Mucosa of stomach (tissue), 1 donor: ENCODE measurements at regions not wholly inside any gene's neighbourhood (a gene's known extent, or its start where the extent isn't known, plus 50 kb on each side); places are given as distances from the start of the nearest gene placed in this dataset.

Experiments
- H3K27me3 ChIP-seq: one replicate; pipeline ENCODE4 v1.7.0; 2013; ENCODE audit warnings: mild to moderate bottlenecking, low read length; ENCODE audit not compliant: control insufficient read depth, insufficient read depth
- H3K36me3 ChIP-seq: one replicate; pipeline ENCODE4 v1.7.0; 2013; ENCODE audit warnings: low read length; ENCODE audit not compliant: control insufficient read depth, insufficient read depth
- H3K4me1 ChIP-seq: one replicate; pipeline ENCODE4 v1.7.0; 2013; ENCODE audit warnings: mild to moderate bottlenecking, low read length; ENCODE audit not compliant: control insufficient read depth, insufficient read depth
- H3K4me3 ChIP-seq: one replicate; pipeline ENCODE4 v1.7.0; 2013; ENCODE audit warnings: low read length
- H3K9ac ChIP-seq: one replicate; pipeline ENCODE4 v1.7.0; 2013; ENCODE audit warnings: mild to moderate bottlenecking, low read length, moderate library complexity
- H3K9me3 ChIP-seq: one replicate; pipeline ENCODE4 v1.7.0; 2013; ENCODE audit warnings: mild to moderate bottlenecking, low read length, moderate library complexity; ENCODE audit not compliant: control insufficient read depth
- donor health status: Pancreatic carcinoma.

- Histone ChIP-seq H3K36me3 (no peaks in the 10 kb centered on the region), H3K9me3 (no peaks in the 10 kb centered on the region)
Measured at GRCh38 chr10:53005612-53006345, 233.2 kb upstream of the MBL2 start.

GRCh38 chr10:53003094-53003493 is 230.5 kb upstream of the MBL2 start:
- no peak overlapping the region for H3K4me3 ChIP-seq
- no peaks in the 10 kb centered on the region for H3K27me3 ChIP-seq
- no peak overlapping the region for H3K9ac ChIP-seq
- no peaks in the 10 kb centered on the region for H3K9me3 ChIP-seq
- peaks cover 3% of the 10 kb centered on the region for H3K4me1 ChIP-seq
- no peaks in the 10 kb centered on the region for H3K36me3 ChIP-seq

More at GRCh38 chr10:53005612-53006345, 233.2 kb upstream of the MBL2 start:
- Histone ChIP-seq H3K4me1 (peaks cover 3% of the 10 kb centered on the region), H3K4me3 (no peak overlapping the region), H3K27me3 (no peaks in the 10 kb centered on the region), H3K9ac (no peak overlapping the region)

DNA sequence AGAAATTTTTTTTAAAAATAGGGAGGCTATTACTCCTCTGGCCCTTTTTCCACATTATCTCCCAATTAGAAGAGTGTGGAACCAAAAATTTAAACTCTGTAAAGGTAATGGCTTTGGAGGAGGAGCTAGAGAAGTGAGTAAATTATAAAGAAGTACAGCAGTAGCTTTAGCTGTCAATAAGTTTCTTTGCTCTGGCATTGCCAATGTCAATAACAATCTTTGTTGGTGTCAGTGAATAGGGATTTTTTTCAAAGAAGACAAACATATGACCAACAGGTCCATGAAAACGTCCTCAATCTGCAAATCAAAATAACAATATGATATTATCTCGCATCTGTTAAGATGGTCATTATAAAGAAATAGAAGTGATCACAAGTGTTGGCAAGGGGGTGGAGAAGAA is 227.1 kb upstream of the MBL2 start:
- Histone ChIP-seq H3K9me3 (no peaks in the 10 kb centered on the region), H3K36me3 (no peaks in the 10 kb centered on the region), H3K9ac (no peak overlapping the region), H3K4me1 (no peaks in the 10 kb centered on the region), H3K27me3 (no peaks in the 10 kb centered on the region), H3K4me3 (no peak overlapping the region)

- no peaks in the 10 kb centered on the region for H3K27me3 ChIP-seq
- no peak overlapping the region for H3K4me3 ChIP-seq
- no peaks in the 10 kb centered on the region for H3K36me3 ChIP-seq
- H3K9me3 ChIP-seq = no peaks in the 10 kb centered on the region
- H3K4me1 ChIP-seq = no peaks in the 10 kb centered on the region
- H3K9ac ChIP-seq = no peak overlapping the region
Measured at GRCh38 chr10:52999258-52999657, 226.7 kb upstream of the MBL2 start.

GRCh38 chr10:52997007-52997406 is 224.4 kb upstream of the MBL2 start:
- H3K4me3 ChIP-seq = no peak overlapping the region
- no peaks in the 10 kb centered on the region for H3K27me3 ChIP-seq
- H3K4me1 ChIP-seq = no peaks in the 10 kb centered on the region
- no peaks in the 10 kb centered on the region for H3K36me3 ChIP-seq
- no peaks in the 10 kb centered on the region for H3K9me3 ChIP-seq
- no peak overlapping the region for H3K9ac ChIP-seq

- Histone ChIP-seq H3K4me1 (no peaks in the 10 kb centered on the region), H3K9ac (no peak overlapping the region), H3K36me3 (no peaks in the 10 kb centered on the region), H3K9me3 (no peaks in the 10 kb centered on the region), H3K4me3 (no peak overlapping the region), H3K27me3 (no peaks in the 10 kb centered on the region)
Measured at GRCh38 chr10:52994370-52994769, 221.8 kb upstream of the MBL2 start.

- Histone ChIP-seq H3K36me3 (no peaks in the 10 kb centered on the region), H3K9me3 (no peaks in the 10 kb centered on the region), H3K4me3 (no peak overlapping the region), H3K4me1 (no peaks in the 10 kb centered on the region), H3K27me3 (no peaks in the 10 kb centered on the region), H3K9ac (no peak overlapping the region)
Measured at GRCh38 chr10:52993109-52993508, 220.5 kb upstream of the MBL2 start.

- Histone ChIP-seq H3K9me3 (no peaks in the 10 kb centered on the region), H3K9ac (no peak overlapping the region), H3K4me1 (no peaks in the 10 kb centered on the region), H3K4me3 (no peak overlapping the region), H3K36me3 (no peaks in the 10 kb centered on the region), H3K27me3 (no peaks in the 10 kb centered on the region)
Measured at GRCh38 chr10:52992567-52992966, 220.0 kb upstream of the MBL2 start.

DNA sequence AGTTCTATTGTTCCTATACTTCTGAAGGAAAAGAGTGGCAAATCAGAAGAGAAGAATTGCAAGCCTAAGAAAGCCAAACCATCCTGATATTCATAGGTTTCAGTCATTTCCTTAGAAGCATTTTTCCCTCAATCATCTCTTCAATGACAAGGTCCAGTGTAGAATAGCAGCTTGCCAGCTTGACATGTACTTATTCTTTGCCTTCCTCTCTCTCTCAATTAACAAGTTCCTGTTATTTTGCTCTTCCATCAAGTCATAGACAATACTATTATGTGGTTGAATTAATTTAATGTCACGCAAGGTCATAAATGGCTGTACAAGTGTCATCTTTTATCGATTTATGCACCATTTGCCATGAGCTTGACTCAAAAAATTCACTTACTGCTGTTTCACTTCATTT is 216.3 kb upstream of the MBL2 start:
- Histone ChIP-seq H3K9ac (no peak overlapping the region), H3K4me3 (no peak overlapping the region), H3K27me3 (no peaks in the 10 kb centered on the region), H3K36me3 (no peaks in the 10 kb centered on the region), H3K9me3 (no peaks in the 10 kb centered on the region), H3K4me1 (no peaks in the 10 kb centered on the region)

- Histone ChIP-seq H3K4me3 (no peak overlapping the region), H3K27me3 (no peaks in the 10 kb centered on the region), H3K9me3 (no peaks in the 10 kb centered on the region), H3K9ac (no peak overlapping the region), H3K4me1 (no peaks in the 10 kb centered on the region), H3K36me3 (no peaks in the 10 kb centered on the region)
Measured at GRCh38 chr10:52986125-52986524, 213.5 kb upstream of the MBL2 start.

DNA sequence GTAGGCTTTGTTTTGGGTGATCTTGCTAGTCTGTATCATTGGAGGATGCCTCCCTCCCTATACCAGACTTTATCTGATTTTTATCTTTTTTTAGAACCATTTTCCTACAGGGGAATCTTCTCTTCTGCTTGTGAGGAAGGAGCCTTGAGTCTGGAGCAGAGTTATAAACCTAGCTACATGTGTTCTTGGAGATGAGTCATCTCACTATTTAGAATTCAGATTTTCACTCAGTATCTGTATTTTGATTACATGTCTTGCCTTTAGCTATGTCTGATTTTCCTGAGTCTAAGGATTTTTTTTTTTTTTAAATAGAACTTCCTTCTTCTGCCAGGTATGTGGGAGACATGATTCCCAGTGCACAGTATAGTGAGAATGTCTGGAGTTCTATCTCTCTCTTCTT is 211.6 kb upstream of the MBL2 start:
- Histone ChIP-seq H3K27me3 (no peaks in the 10 kb centered on the region), H3K9me3 (no peaks in the 10 kb centered on the region), H3K4me3 (no peak overlapping the region), H3K36me3 (no peaks in the 10 kb centered on the region), H3K4me1 (no peaks in the 10 kb centered on the region), H3K9ac (no peak overlapping the region)

GRCh38 chr10:52979295-52979990 is 206.9 kb upstream of the MBL2 start:
- no peak overlapping the region for H3K4me3 ChIP-seq
- peaks cover 9% of the 10 kb centered on the region for H3K4me1 ChIP-seq
- no peaks in the 10 kb centered on the region for H3K27me3 ChIP-seq
- H3K9me3 ChIP-seq = no peaks in the 10 kb centered on the region
- no peak overlapping the region for H3K9ac ChIP-seq
- H3K36me3 ChIP-seq = no peaks in the 10 kb centered on the region
